HepG2 (cell line): ENCODE measurements at regions not wholly inside any gene's neighbourhood (a gene's known extent, or its start where the extent isn't known, plus 50 kb on each side); places are given as distances from the start of the nearest gene placed in this dataset.
A peak's percentile ranks its signal among the peaks of the same experiment; 100 is the strongest.

Source experiments
- EHMT2 ChIP-seq: fragments of 200-600 bp; sonication (generic); IDR thresholded peaks from 2 replicates; pipeline ENCODE4 v1.7.0; 2017; ENCODE audit warnings: antibody characterized with exemption, low read depth, low read length, borderline replicate concordance
- HDAC1 ChIP-seq: sonication (generic); formaldehyde crosslinking; IDR thresholded peaks from 2 replicates; pipeline ENCODE4 v1.5.1; 2020; ENCODE audit warnings: mild to moderate bottlenecking, missing genetic modification reagents
- MBD4 ChIP-seq: IDR thresholded peaks from 2 replicates; pipeline ENCODE4 v1.6.1; 2012; ENCODE audit warnings: low read length, inconsistent platforms, borderline replicate concordance
- PCBP2 ChIP-seq: fragments of 200-400 bp; formaldehyde crosslinking; optimal IDR thresholded peaks from 2 replicates; pipeline ENCODE3; 2018; ENCODE audit warnings: low read length, low read depth; ENCODE audit not compliant: poor library complexity, severe bottlenecking
- POLR2A ChIP-seq, 2 experiments: IDR thresholded peaks; 2 replicates each; pipeline ENCODE4 v1.6.1; 2011; ENCODE audit warnings: low read depth in 2 of 2, low read length in 2 of 2, mild to moderate bottlenecking in 1 of 2, moderate library complexity in 1 of 2; ENCODE audit not compliant: insufficient read depth in 1 of 2
- SAFB2 ChIP-seq: sonication (generic); formaldehyde crosslinking; IDR thresholded peaks from 2 replicates; pipeline ENCODE4 v1.5.1; 2020; ENCODE audit warnings: missing genetic modification reagents, low read depth, mild to moderate bottlenecking, borderline replicate concordance
- SOX5 ChIP-seq: IDR thresholded peaks from 2 replicates; pipeline ENCODE4 v1.6.1; 2016; ENCODE audit warnings: borderline replicate concordance
- SP5 ChIP-seq: IDR thresholded peaks from 2 replicates; pipeline ENCODE4 v1.6.1; 2016; ENCODE audit warnings: low read depth, borderline replicate concordance
- ZFP36L2 ChIP-seq: sonication (generic); formaldehyde crosslinking; IDR thresholded peaks from 2 replicates; pipeline ENCODE4 v1.4.0; 2020; ENCODE audit warnings: missing genetic modification reagents
- ZNF251 ChIP-seq: sonication (generic); formaldehyde crosslinking; IDR thresholded peaks from 2 replicates; pipeline ENCODE4 v1.9.0; 2021; ENCODE audit warnings: mild to moderate bottlenecking, missing genetic modification reagents
- ZNF263 ChIP-seq: sonication (generic); formaldehyde crosslinking; IDR thresholded peaks from 2 replicates; pipeline ENCODE4 v1.4.0; 2020; ENCODE audit warnings: missing genetic modification reagents
- ZNF749 ChIP-seq: sonication (generic); formaldehyde crosslinking; IDR thresholded peaks from 2 replicates; pipeline ENCODE4 v1.8.0; 2022; ENCODE audit warnings: mild to moderate bottlenecking, missing genetic modification reagents, moderate library complexity, borderline replicate concordance
- TF ChIP-seq, protein P1 (sequence below): sonication (generic); formaldehyde crosslinking; IDR thresholded peaks from 2 replicates; pipeline ENCODE4 v1.4.0; 2020; ENCODE audit warnings: missing genetic modification reagents, low read depth, mild to moderate bottlenecking, borderline replicate concordance
- TF ChIP-seq, protein P2 (sequence below): sonication (generic); formaldehyde crosslinking; IDR thresholded peaks from 2 replicates; pipeline ENCODE4 v1.5.0; 2020; ENCODE audit warnings: mild to moderate bottlenecking, missing genetic modification reagents
- TF ChIP-seq, protein P3 (sequence below): sonication (generic); formaldehyde crosslinking; IDR thresholded peaks from 2 replicates; pipeline ENCODE4 v1.8.1; 2022; ENCODE audit warnings: low read depth, mild to moderate bottlenecking, missing genetic modification reagents
- TF ChIP-seq, protein P4 (sequence below): sonication (generic); formaldehyde crosslinking; IDR thresholded peaks from 2 replicates; pipeline ENCODE4 v1.8.0; 2022; ENCODE audit warnings: missing genetic modification reagents, low read depth, mild to moderate bottlenecking, borderline replicate concordance
- TF ChIP-seq, protein P5 (sequence below): sonication (generic); formaldehyde crosslinking; conservative IDR thresholded peaks from 2 replicates; pipeline ENCODE4 v1.4.0; 2020; ENCODE audit warnings: missing genetic modification reagents
- TF ChIP-seq, protein P6 (sequence below): sonication (generic); formaldehyde crosslinking; IDR thresholded peaks from 2 replicates; pipeline ENCODE4; 2020; ENCODE audit warnings: missing genetic modification reagents, mild to moderate bottlenecking, borderline replicate concordance

DNA sequence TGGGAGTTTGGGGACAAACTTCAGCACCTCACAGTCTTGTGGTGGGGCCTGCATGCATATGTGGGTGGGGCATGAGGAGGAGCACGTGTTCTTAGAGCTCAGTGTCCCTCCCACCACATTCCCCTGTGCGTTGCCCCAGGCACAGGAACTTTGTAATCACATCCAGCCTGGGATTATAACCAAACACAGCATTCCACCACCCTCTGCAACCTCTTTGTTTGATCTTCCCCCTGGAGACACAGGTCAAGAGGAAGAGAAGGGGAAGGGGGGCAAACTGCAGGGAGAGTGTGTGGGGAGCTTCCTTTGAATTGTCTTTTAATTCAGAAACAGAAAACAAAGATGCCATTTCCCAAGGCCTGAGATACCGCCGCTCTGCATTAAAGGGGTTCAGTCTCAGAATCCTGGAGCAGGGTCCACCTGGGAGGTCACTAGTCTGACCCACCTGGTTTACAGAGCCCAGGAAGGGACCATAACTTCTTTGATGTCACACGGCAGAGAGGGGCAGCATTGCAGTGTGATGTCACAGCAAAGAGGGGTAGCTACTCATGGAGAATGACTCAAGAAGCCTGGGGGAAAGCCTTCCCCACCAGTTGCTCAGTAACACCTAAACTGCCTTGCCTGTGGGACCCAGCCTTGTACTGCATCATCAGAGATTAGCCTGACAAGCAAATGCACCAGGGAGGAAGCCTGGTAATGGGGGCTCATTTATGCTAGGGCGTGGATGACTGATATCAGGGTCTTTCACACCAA is 106.3 kb upstream of the RNU6-1 start (continued):
- TF ChIP-seq EHMT2 (no peak; the same call in 1 of the 2 replicates), ZNF749 (CRISPR knock-in tag) (no peak), HDAC1 (CRISPR knock-in tag) (peak; percentile 75; the same call in 1 of the 2 replicates), ZFP36L2 (no peak), PCBP2 (no peak), ZNF263 (CRISPR knock-in tag) (no peak; the same call in 1 of the 2 replicates), POLR2A (IDR thresholded peaks at IDR 0.05; ENCODE audit: insufficient read depth in 1 of 2, low read depth in 2 of 2, low read length in 2 of 2) (peak; percentile 64 to 68), MBD4 (no peak), SP5 (CRISPR knock-in tag) (peak; percentile 98), SAFB2 (CRISPR knock-in tag) (no peak), SOX5 (CRISPR knock-in tag) (peak; percentile 83; the same call in 1 of the 2 replicates), ZNF251 (no peak; the same call in 1 of the 2 replicates)
- TF ChIP-seq, protein P1, sequence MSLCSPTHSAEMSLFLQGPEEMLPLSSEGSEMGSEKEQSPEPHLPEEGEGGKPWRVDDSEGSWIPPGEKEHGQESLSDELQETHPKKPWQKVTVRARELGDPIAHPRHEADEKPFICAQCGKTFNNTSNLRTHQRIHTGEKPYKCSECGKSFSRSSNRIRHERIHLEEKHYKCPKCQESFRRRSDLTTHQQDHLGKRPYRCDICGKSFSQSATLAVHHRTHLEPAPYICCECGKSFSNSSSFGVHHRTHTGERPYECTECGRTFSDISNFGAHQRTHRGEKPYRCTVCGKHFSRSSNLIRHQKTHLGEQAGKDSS: 0 out of 2 replicates have a peak, but pooled peaks have one; percentile 31
- TF ChIP-seq, protein P2, sequence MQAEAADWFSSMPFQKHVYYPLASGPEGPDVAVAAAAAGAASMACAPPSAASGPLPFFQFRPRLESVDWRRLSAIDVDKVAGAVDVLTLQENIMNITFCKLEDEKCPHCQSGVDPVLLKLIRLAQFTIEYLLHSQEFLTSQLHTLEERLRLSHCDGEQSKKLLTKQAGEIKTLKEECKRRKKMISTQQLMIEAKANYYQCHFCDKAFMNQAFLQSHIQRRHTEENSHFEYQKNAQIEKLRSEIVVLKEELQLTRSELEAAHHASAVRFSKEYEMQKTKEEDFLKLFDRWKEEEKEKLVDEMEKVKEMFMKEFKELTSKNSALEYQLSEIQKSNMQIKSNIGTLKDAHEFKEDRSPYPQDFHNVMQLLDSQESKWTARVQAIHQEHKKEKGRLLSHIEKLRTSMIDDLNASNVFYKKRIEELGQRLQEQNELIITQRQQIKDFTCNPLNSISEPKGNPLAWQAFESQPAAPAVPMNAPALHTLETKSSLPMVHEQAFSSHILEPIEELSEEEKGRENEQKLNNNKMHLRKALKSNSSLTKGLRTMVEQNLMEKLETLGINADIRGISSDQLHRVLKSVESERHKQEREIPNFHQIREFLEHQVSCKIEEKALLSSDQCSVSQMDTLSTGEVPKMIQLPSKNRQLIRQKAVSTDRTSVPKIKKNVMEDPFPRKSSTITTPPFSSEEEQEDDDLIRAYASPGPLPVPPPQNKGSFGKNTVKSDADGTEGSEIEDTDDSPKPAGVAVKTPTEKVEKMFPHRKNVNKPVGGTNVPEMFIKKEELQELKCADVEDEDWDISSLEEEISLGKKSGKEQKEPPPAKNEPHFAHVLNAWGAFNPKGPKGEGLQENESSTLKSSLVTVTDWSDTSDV (CRISPR knock-in tag): no peak
- TF ChIP-seq, protein P3, sequence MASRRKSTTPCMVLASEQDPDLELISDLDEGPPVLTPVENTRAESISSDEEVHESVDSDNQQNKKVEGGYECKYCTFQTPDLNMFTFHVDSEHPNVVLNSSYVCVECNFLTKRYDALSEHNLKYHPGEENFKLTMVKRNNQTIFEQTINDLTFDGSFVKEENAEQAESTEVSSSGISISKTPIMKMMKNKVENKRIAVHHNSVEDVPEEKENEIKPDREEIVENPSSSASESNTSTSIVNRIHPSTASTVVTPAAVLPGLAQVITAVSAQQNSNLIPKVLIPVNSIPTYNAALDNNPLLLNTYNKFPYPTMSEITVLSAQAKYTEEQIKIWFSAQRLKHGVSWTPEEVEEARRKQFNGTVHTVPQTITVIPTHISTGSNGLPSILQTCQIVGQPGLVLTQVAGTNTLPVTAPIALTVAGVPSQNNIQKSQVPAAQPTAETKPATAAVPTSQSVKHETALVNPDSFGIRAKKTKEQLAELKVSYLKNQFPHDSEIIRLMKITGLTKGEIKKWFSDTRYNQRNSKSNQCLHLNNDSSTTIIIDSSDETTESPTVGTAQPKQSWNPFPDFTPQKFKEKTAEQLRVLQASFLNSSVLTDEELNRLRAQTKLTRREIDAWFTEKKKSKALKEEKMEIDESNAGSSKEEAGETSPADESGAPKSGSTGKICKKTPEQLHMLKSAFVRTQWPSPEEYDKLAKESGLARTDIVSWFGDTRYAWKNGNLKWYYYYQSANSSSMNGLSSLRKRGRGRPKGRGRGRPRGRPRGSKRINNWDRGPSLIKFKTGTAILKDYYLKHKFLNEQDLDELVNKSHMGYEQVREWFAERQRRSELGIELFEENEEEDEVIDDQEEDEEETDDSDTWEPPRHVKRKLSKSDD: 0 out of 2 replicates have a peak, but pooled peaks have one; percentile 43
- TF ChIP-seq, protein P4, sequence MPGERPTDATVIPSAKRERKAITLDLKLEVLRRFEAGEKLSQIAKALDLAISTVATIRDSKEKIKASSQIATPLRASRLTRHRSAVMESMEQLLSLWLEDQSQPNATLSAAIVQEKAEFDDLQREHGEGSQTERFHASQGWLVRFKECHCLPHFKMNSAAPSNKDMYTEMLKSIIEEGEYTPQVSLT (CRISPR knock-in tag): no peak
- TF ChIP-seq, protein P5, sequence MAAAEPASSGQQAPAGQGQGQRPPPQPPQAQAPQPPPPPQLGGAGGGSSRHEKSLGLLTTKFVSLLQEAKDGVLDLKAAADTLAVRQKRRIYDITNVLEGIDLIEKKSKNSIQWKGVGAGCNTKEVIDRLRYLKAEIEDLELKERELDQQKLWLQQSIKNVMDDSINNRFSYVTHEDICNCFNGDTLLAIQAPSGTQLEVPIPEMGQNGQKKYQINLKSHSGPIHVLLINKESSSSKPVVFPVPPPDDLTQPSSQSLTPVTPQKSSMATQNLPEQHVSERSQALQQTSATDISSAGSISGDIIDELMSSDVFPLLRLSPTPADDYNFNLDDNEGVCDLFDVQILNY (CRISPR knock-in tag): no peak
- TF ChIP-seq, protein P6, sequence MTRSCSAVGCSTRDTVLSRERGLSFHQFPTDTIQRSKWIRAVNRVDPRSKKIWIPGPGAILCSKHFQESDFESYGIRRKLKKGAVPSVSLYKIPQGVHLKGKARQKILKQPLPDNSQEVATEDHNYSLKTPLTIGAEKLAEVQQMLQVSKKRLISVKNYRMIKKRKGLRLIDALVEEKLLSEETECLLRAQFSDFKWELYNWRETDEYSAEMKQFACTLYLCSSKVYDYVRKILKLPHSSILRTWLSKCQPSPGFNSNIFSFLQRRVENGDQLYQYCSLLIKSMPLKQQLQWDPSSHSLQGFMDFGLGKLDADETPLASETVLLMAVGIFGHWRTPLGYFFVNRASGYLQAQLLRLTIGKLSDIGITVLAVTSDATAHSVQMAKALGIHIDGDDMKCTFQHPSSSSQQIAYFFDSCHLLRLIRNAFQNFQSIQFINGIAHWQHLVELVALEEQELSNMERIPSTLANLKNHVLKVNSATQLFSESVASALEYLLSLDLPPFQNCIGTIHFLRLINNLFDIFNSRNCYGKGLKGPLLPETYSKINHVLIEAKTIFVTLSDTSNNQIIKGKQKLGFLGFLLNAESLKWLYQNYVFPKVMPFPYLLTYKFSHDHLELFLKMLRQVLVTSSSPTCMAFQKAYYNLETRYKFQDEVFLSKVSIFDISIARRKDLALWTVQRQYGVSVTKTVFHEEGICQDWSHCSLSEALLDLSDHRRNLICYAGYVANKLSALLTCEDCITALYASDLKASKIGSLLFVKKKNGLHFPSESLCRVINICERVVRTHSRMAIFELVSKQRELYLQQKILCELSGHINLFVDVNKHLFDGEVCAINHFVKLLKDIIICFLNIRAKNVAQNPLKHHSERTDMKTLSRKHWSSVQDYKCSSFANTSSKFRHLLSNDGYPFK: peak; percentile 70; the same call in 1 of the 2 replicates
